ENCODE measurements at regions not wholly inside any gene's neighbourhood (a gene's known extent, or its start where the extent isn't known, plus 50 kb on each side); places are given as distances from the start of the nearest gene placed in this dataset.

DNA sequence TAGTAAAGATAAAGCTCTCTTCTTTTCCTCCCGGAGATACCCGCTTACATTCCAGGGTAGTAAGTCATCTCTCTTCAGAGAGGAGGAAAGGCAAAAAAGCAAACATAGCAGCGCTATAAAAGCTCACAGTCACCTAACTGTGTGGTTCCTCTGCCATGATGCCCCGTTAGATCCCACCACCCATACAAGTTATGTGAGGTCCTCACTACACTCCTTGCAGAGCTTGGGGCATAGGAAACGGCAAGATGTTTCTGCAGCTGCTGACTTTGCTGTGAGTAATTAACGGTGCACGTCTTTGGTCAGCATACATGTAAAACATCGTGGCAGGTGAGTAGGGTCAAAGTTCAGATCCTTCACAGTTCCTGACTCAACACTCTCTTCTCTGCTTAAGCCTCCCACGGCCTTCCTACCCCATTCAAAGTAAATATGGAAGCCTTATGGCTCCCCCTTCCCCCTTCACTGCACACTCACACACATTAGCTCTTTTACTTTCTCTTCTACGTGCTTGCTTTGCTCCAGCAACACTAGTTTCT lies 218.9 kb downstream of the DIRAS2 start:
- Histone ChIP-seq H3K9ac (ENCODE audit: low read length) (no peak overlapping the region), H3K4me2 (ENCODE audit: low read length) (no peak overlapping the region), H3K9me3 (ENCODE audit: low read length) (no peaks in the 10 kb centered on the region), H4K20me1 (ENCODE audit: insufficient read depth, low read length) (no peaks in the 10 kb centered on the region), H3K27ac (ENCODE audit: low read depth, low read length, poor library complexity, severe bottlenecking) (no peak overlapping the region), H3K4me1 (ENCODE audit: insufficient read depth, low read length, severe bottlenecking) (no peaks in the 10 kb centered on the region), H3K9me2 (ENCODE audit: low read depth, low read length) (no peaks in the 10 kb centered on the region), H2AFZ (ENCODE audit: low read length) (no peak overlapping the region), H3K36me3 (ENCODE audit: insufficient read depth, low read length) (no peaks in the 10 kb centered on the region), H3K4me3 (ENCODE audit: low read depth, low read length, poor library complexity, severe bottlenecking) (no peak overlapping the region), H3K79me2 (ENCODE audit: insufficient read depth, low read length) (no peaks in the 10 kb centered on the region), H3F3A (ENCODE audit: insufficient read depth, low read length) (no peaks in the 10 kb centered on the region), H3K27me3 (ENCODE audit: insufficient read depth, low read length) (no peaks in the 10 kb centered on the region)
- TF ChIP-seq, protein P1, sequence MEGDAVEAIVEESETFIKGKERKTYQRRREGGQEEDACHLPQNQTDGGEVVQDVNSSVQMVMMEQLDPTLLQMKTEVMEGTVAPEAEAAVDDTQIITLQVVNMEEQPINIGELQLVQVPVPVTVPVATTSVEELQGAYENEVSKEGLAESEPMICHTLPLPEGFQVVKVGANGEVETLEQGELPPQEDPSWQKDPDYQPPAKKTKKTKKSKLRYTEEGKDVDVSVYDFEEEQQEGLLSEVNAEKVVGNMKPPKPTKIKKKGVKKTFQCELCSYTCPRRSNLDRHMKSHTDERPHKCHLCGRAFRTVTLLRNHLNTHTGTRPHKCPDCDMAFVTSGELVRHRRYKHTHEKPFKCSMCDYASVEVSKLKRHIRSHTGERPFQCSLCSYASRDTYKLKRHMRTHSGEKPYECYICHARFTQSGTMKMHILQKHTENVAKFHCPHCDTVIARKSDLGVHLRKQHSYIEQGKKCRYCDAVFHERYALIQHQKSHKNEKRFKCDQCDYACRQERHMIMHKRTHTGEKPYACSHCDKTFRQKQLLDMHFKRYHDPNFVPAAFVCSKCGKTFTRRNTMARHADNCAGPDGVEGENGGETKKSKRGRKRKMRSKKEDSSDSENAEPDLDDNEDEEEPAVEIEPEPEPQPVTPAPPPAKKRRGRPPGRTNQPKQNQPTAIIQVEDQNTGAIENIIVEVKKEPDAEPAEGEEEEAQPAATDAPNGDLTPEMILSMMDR (IDR thresholded peaks at IDR 0.05; ENCODE audit: low read length) = no peak
- TF ChIP-seq EZH2 (IDR thresholded peaks at IDR 0.05; ENCODE audit: borderline replicate concordance, low read length) = no peak

DNA sequence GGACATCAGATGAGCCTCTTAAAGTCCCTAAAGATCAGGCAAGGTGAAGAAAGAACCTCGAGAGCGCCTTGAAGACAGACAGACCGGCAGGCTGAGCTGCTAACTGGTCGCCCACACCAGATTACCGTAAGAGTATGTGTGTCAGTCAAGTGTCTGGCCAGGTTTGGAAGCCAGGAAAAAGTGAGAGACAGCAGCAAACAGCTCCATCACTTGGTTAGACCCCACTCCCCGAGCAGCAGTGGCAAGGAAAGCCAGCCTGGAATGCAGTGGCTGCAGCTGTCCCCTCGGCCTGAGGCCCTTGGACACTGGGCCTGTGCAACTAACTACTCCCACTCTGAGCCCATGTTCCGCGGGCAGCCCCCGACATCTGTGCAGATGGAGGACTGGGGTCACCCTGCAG lies 214.1 kb downstream of the DIRAS2 start:
- Histone ChIP-seq H3K4me1 (ENCODE audit: insufficient read depth, low read length, severe bottlenecking) (no peaks in the 10 kb centered on the region), H3K36me3 (ENCODE audit: insufficient read depth, low read length) (no peaks in the 10 kb centered on the region), H4K20me1 (ENCODE audit: insufficient read depth, low read length) (no peaks in the 10 kb centered on the region), H3F3A (ENCODE audit: insufficient read depth, low read length) (no peaks in the 10 kb centered on the region), H3K79me2 (ENCODE audit: insufficient read depth, low read length) (no peaks in the 10 kb centered on the region), H3K4me2 (ENCODE audit: low read length) (no peak overlapping the region), H3K27me3 (ENCODE audit: insufficient read depth, low read length) (no peaks in the 10 kb centered on the region), H3K4me3 (ENCODE audit: low read depth, low read length, poor library complexity, severe bottlenecking) (no peak overlapping the region), H2AFZ (ENCODE audit: low read length) (no peak overlapping the region), H3K9me3 (ENCODE audit: low read length) (no peaks in the 10 kb centered on the region), H3K9me2 (ENCODE audit: low read depth, low read length) (no peaks in the 10 kb centered on the region), H3K27ac (ENCODE audit: low read depth, low read length, poor library complexity, severe bottlenecking) (no peak overlapping the region), H3K9ac (ENCODE audit: low read length) (no peak overlapping the region)
- TF ChIP-seq, protein P1 (IDR thresholded peaks at IDR 0.05; ENCODE audit: low read length) = no peak
- TF ChIP-seq EZH2 (IDR thresholded peaks at IDR 0.05; ENCODE audit: borderline replicate concordance, low read length) = no peak

DNA sequence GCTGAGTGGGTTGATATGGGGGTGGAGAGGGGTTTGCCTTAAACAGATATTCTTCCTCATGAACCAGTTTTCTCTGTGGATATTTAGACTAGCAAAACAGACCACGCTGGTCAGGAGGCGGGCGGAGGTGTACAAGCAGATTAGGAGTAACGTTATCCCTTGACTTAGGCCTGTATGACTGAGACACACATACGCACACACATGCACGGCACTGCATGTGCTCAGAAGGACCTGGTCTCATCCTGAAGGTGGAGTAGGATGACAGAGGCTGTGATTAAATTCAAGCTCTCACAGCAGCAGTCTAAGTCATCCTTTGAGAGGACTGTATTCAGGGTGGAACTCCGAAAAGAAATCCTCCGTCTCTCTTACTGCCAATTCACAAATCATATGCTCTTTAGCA lies 209.7 kb downstream of the DIRAS2 start:
- Histone ChIP-seq H3K36me3 (ENCODE audit: insufficient read depth, low read length) (no peaks in the 10 kb centered on the region), H3K9me3 (ENCODE audit: low read length) (no peaks in the 10 kb centered on the region), H3K27me3 (ENCODE audit: insufficient read depth, low read length) (no peaks in the 10 kb centered on the region), H4K20me1 (ENCODE audit: insufficient read depth, low read length) (no peaks in the 10 kb centered on the region), H3F3A (ENCODE audit: insufficient read depth, low read length) (no peaks in the 10 kb centered on the region), H3K9ac (ENCODE audit: low read length) (no peak overlapping the region), H3K4me1 (ENCODE audit: insufficient read depth, low read length, severe bottlenecking) (no peaks in the 10 kb centered on the region), H3K4me3 (ENCODE audit: low read depth, low read length, poor library complexity, severe bottlenecking) (no peak overlapping the region), H3K4me2 (ENCODE audit: low read length) (no peak overlapping the region), H3K9me2 (ENCODE audit: low read depth, low read length) (no peaks in the 10 kb centered on the region), H3K79me2 (ENCODE audit: insufficient read depth, low read length) (no peaks in the 10 kb centered on the region), H2AFZ (ENCODE audit: low read length) (no peak overlapping the region), H3K27ac (ENCODE audit: low read depth, low read length, poor library complexity, severe bottlenecking) (no peak overlapping the region)
- TF ChIP-seq, protein P1 (IDR thresholded peaks at IDR 0.05; ENCODE audit: low read length) = no peak

Data from OCI-LY1 (cell line).